ENCODE measurements at regions not wholly inside any gene's neighbourhood (a gene's known extent, or its start where the extent isn't known, plus 50 kb on each side); places are given as distances from the start of the nearest gene placed in this dataset.

DNA sequence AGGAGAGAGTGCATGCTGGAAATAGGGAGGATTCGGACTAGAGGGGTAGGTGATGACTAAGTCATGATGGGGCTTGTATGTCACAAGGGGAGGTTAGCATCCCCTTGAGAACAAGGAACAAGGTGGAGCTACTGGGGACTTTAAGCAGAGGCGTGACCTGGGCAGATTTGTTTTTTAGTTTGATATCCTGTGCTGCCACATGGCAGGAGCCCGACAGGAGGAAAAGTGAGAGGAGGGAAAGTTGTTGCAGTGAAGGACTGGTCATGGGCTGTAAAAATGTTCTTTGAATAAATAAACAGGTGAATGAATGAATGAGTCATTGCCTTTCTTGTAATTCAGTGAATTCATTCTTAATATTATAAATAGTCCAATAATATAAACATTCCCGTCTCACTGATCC is 365.1 kb upstream of the CDH5 start:
- no peak for DNase-seq

DNA sequence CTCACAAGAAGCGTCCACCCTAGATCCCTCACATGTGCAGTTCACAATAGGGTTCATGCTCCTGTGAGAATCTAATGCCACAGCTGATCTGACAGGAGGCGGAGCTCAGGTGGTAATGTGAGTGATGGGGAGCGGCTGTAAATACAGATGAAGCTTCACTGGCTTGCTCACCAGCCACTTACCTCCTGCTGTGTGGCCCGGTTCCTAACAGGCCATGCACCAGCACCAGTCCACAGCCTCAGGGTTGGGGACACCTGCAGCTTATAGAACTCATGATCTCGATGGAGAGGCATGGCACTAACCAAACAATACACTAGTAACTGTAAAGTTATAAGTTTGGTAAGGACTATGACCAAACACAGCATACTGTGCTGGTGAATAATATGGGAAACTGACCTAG is 368.0 kb upstream of the CDH5 start:
- DNase-seq: no peak

DNA sequence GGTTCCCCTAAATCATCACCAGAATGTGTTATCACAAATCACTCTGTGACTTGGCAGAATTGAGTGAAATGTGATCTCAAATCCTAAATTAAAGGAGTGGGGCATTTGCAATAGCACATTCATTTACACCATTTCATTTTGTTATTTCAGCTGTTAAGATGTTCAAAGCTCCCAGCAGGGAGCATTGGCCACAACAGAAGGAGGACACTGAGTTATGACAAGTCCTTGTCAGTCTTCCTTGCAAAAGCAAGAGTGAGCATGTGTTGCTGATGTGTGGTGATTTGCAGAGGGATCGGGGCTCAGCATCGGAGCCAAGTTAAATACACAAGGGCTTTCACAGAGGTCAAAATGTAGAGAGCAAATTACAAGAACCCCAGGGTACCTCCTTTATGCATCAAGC is 372.2 kb upstream of the CDH5 start:
- peak; percentile 32 for DNase-seq

DNA sequence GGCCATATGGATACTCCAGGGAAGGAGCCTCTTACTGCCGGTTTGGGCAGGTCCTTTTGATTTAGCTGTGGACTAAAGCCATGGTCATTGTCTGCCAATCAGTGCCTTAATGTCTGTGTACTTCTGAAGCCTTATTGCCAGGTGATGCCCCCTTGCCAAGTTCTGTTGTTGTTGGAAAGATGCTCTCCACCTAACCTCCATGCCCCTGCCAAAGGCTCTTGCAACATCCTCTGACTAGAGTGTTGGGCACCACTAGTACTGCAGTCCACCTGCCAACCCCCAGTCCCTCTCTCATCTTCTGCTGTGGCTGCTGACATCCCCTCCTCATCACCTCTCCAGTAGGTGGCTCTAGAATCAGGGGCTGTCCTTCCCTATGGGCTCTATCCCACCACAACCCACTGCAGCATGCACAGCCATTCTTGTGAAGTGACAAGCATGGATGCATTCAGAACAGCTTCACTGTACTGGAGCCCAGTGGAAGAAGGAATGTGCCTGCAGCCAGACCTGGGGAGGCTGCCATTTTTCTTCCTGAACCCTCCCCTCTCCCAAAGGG is 375.3 kb upstream of the CDH5 start:
- no peak for DNase-seq

DNA sequence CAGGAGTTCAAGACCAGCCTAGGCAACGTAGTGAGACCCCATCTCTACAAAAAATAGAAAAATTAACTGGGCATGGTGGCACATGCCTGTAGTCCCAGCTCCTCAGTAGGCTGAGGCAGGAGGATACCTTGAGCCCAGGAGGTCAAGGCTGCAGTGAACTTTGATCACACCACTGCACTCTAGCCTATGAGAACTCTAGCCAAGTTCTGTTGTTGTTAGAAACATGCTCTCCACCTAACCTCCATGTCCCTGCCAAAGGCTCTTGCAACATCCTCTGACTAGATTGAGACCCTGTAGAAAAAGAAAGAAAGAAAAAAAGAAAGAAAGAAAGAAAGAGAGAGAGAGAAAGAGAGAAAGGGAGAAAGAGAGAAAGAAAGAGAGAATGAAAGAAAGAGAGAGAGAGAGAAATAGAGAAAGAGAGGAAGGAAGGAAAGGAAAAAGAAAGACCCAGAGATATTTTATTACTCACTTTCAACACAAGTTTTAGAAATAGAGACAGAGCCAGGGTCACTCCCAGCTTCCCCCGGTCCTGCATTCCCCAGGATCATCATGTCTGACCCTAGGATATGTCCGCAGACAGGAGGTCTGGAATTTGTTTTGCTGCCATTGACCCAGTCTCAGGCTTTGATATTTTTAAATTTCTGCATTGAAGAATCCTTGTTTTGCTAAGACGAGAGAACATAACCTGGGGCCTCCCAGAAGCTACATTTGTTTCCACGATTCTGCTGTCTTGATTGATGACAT is 376.5 kb upstream of the CDH5 start:
- DNase-seq: no peak

DNA sequence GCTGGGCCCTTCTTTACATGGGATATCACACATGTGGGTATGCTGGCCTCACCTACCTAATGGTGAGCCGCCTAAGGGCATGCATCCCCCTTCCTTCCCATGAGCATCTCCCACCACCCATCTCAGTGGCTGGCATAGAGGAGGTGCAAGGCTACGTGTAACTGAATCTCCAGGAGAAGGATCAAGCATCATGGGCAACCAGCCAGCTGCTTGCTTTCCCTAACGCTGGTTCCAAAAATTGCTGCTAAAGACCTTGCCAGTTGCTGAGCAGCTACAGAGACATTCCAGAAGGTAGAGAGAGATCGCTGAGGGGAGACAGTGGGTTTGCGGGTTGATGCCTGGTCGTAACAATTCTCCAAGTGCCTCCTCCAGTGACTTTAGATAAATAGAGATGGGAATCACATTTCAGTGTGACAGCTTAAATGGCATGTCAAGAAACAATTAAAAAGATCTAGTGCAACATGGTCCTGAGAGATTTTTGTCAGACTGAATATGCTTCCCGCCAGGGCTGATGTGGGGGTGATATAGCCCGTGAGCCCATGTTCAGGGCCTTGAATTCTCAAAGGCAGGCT is 378.4 kb upstream of the CDH5 start:
- DNase-seq: no peak

DNA sequence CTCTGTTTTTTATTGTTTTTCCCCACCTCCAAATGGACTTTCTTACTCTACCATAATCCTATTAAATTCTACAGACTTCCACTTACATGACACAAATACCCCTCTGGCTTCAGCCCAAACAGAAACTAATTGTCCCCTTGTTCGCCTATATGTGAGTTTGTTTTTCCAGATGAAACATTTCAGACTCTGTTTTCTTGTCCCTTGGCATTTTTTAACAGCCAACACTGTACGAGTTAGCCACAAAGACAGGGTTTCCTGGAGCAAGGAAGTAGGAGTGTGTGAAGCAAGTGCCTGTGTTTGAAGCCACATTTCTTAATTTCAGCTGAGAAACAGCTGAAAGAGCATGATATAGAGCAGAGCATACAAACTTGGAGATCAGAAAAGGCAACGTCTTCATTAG is 382.2 kb upstream of the CDH5 start:
- no peak for DNase-seq

DNA sequence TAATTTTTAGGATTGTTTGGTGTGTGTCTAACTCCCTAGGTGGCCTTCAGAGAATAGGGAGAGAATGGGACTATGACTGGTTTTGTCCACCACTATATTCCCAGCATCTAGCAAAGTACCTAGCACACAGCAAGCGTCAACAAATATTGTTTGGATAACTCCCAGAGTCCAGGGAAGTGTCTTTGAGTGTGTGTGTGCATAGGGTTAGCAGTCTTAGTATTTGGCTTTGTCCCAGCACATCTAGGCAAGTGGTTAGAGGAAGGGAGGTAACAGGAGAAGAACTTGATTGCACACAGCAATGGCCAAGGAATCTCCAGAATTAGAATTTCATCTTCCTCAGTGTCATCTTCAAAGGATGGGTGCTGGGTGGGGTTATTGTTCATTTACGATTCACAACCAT is 385.4 kb upstream of the CDH5 start:
- DNase-seq: no peak

DNA sequence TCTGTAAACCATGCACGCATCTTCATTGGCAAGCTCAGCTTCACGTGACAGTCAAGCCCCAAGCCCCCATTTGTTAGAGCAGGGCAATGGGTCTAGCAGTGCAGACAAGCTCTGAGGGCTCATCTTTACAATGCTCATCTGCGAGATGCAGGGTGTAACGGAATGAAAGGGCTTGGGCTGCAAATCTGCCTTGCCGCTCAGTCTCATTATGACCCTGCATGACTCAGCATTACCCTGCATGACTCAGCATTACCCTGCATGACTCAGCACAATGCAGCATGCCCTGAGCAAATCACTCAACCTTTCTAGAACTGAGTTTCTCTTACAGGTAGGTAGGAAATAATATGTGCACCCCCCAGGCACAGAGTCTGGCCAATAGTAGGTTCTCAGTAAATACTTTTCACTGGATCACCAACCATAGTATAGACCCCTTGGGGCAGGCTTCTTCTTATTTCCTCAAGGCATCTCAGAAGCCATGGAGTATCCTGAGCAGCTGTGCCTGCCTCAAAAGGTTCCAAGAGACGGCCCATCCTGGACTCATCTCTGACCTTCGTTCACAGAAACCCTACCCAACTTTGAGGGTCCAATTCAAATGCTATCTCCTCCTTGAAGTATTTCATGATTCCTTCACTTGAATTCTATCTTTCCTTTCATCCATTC is 391.3 kb upstream of the CDH5 start:
- peak; percentile 52 for DNase-seq

DNA sequence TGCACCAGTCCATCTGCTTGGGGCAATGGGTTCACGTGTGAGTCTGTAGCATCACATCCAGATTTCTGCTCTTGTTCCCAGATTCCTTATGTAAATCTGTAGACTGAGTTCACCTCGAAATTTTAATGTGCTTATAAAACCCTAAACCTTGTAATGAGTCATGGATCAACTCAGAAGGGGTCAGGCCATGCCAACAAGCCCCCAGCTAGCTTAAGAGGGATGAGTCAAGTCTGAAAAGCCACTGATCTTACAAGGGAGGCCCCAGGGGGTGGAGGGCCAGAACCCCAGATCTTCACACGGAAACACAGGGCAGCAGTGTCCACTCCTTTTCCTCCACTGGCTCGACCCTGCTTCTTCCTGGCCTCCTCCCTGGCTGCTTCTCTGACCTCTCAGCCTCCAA is 399.1 kb upstream of the CDH5 start:
- no peak for DNase-seq

DNA sequence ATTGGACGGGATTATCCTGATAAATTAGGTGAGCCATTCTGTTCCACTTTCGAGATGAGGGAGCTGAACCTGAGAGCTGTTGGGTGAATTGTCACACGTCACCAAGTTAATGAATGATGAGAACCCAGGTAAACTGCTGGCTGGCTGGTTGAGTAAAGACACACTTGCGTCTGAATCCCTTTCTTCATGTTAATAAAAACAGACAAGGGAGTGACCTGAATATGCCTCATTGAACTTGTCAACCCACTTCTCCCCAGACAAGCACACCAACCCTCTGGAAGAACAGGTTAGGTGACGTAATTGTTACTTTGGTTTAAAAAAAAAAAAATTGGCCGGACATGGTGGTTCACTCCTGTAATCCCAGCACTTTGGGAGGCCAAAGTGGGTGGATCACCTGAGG is 400.9 kb upstream of the CDH5 start:
- DNase-seq: peak; percentile 66

DNA sequence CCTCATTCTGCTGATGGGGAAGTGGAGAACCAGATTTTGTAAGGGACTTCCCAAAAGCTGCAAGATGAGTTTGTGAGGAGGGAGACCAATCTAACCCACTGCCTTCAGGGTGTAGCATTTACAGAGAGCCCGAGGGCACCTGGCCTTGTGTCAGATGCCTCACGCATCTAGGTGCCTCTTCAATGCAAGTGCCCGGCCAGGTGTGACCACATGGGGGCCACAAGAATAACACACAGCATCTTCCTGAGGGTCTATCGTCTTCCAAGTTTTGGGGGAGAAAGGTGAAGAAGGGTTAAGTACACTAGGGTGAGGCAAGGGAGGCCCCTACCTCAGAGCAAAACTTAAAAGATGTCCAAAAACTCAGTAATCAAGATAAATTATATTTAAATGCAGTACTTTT is 401.7 kb upstream of the CDH5 start:
- DNase-seq: no peak

DNA sequence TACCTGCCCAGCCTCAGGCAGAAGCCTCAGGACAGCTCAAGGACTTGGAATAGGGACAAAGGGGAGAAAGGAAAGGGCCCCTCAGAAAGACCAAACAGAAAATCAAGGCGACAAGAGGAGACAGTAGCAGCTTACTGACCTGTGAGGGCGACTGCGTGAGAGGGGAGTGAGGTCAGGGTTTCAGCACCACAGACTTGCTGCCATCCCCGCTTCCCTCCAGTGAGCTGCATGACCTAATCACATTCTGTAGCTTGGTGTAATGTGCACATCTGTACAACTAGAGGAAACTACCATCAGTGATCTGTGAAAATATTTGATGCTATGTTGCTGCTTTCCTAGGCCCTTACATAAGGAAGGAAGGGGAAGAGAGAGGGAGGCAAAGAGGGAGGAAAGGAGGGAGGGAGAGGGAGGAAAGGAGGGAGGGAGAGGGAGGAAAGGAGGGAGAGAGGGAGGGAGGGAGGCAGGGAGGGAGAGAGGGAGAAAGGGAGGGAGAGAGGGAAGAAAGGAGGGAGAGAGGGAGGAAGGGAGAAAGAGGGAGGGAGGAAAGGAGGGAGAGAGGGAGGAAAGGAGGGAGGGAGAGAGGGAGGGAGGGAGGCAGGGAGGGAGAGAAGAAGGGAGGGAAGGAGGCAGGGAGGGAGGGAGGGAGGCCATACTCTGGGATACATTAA is 404.9 kb upstream of the CDH5 start:
- DNase-seq: peak; percentile 38

DNA sequence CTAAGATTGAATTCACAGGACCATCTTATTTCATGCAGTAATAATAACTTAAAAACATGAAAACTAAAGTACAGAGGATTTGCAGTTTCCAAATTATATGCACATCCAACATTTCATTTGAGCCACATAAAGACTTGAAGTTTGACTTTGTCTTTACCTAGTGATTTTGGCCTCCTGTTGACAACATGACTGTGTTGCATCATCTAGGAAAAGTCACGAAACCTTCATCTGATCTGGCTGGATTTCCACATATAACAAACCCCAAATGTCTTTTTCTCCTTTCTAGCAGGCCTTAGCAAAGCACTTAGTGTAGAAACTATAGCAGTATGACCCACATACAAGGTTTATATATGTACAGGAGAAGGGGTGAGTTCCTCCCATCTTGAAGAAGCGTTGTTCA is 406.5 kb upstream of the CDH5 start:
- DNase-seq: no peak

DNA sequence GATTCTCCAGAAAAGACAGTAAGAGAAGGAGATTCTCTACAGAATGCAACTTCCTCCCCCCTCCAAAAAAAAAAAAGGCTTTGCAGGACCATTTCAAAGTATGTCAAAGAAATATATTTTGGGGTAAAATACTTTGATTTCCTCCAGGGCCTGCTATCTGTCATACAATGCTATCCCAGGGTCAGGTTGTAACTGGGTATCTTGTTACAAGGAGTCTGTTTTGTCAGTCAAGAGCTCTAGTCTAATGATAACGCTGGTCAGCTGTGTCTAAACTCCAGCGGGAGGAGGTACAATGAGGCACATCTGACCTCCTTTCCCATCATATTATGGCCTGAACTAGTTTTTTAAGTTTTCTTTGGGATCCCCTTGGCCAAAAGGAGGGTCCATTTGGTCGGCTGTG is 408.4 kb upstream of the CDH5 start:
- DNase-seq: no peak

DNA sequence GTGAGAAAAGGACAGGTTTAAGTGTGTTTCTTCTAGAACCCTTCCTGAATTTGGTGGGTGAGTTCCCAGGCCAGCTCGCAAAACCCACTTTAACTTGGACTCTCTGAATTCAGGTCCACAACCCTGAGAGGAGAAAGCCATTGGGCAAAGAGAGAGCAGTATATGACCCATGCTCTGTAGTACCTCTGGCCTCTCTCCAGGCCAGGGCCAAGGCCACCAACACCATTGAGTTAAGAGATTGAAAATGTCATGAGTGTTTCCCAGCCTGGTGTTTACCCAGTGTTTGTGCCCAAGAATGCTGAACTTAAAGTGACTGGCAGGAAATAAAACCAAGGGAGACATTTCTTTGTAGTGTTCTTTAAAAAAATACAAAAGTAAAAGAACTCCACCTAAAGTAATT is 410.4 kb upstream of the CDH5 start:
- no peak for DNase-seq

DNA sequence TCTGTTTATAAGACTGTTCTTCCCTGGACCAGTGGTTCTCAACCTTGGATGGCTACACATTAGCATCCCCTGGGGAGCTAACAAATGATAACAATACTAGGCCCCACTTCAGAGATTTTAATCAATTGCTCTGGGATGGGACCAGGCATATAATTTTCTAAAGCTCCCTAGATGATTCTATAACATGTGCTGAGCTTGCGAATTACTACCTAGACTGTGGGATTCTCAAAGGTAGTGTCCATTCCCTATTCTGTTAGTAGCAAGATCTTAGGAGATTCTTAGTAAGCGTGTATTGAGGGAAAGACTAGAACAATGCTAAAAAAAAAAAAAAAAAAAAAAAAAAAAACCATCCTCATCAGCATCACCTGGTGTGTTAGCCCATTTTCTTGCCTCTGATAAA is 412.0 kb upstream of the CDH5 start:
- DNase-seq: no peak

DNA sequence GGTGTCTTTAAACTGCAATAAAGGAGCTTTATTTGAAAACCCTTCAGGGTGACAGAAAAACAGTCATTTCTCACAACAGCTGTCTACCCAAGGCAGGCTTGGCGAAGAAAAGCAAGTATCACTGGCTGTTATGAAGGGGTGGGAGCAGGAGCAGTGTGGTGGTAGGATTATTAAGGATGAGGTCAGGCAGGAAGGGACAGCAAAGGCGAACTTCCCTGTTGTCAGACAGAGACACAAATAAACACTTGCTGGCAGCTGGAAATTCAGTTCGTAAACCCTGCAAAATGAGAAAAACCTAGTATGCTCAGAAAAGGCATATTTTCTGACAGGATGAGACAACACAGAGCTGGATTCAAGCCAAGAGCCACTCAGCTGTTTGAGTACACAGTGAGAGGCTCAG is 416.3 kb upstream of the CDH5 start:
- DNase-seq: no peak

DNA sequence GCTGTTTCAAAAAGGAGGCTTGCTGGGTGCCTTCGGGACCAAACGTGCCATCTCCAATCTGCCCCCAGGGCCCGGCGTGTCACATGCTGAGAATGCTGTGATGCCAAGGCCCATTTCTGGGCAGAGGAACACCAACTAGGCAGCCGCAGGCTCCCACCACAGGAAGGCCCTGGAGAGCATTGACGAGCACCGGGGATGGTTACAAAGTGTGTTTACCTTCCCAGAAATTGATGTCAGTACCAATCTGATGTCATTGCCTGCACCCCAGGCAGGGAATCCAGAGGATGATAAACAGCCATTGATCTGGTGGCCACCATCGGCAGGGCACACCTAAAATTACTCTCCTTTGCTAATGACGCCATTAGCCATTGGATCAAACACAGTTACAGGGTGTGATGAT is 418.1 kb upstream of the CDH5 start:
- no peak for DNase-seq

DNA sequence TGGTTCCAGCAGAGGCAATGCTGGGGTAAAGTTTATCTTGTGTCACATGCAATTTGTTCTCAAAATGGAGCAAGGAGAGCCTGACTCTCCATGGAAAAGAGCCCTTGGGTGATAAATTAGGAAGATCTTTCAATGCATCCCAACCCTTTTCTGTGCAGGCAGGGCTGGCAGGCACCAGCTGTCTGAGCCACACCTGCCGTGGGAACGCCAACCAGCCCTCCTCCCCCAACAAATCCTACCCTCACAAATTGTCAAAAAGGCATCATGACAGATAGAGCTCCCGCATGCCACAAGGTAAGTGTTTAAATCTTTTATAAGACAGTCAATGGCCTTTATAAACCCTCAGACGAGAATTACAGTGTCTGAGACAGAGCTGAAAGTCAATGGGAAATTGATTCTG is 418.5 kb upstream of the CDH5 start:
- no peak for DNase-seq

DNA sequence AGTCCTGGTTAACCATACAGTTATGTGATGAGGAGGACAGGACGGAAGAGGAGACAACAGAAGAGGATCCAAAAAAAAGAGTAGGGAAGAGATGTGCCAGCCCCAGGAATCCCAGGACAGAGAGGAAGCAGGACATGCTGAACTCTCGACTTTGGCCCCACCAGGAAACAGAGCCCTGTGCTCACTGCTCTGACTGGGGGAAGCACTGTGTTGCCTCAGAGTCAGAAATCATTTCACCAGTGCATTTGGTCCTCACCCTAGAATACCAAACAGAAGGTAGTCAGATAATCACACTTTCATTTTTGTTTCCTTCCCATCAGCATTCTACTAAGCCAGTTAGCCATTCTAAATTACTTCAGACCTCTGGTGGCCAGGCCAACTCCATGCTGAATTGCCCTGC is 421.0 kb upstream of the CDH5 start:
- no peak for DNase-seq

DNA sequence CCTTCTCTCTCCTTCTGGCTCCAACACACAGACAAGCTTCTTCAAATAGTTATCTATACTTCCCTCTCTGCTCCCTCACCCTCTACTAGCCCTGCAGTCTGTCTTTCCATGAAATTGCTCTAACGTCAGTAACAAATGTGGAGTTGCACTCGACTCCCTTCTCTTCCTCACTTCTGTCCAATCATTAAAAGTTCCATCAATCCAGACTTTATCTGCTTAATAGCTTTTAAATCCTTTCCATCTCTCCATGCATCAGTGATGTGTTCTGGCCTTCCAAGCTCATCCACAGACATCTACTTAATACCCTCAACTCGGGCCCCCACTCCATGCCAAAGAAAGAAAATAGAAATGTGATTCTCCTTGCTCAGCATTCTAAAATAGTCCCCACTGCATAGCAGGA is 422.1 kb upstream of the CDH5 start:
- DNase-seq: no peak

DNA sequence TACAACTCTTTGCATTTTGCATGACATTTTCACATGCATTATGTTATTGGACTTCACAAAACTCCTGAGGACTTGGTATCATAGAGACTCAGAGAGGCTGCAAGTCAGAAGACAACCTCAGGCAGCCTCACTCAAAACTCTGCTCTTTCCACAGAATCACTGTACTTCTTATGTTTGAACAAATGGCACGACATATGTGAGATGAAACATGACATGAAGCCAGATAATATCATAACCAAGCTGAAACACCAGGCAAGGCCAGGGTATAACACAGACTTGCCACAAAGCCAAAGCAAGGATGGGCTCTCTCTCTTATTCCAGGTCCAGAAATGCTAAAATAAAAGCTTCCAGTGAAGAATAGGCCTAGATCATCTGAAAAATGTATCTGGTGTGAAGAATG is 425.8 kb upstream of the CDH5 start:
- DNase-seq: no peak

DNA sequence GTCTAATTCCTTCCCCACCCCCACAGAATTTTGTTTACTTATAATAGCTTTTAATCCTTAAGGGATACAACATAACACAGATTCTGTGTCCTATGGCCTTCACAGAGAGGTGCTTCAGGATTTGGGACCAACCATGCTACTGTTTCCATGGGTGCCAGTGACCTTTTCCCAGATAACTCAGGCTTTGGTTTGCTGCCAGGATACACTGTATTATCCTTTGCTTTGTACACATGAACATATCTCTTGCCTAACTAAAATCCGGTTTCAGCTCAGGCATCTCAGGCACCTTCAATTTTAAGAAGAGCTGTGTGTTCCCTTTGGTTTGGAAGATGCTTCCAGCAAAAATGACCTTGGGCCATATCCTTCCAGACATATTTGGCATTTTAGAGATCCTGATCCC is 428.4 kb upstream of the CDH5 start:
- no peak for DNase-seq
